HK-2 (cell line): ENCODE measurements at regions not wholly inside any gene's neighbourhood (a gene's known extent, or its start where the extent isn't known, plus 50 kb on each side); places are given as distances from the start of the nearest gene placed in this dataset.
A peak's percentile ranks its signal among the peaks of the same experiment; 100 is the strongest.
"Not testable (repeated sequence)": the region's sequence is repeated elsewhere in the genome, so short reads cannot be mapped to it uniquely, and the experiment has no call there.

Experiments
- DNase-seq: peaks from one replicate; pipeline ENCODE4 v3.0.0-alpha.2; 2018; ENCODE audit not compliant: unreplicated experiment

- DNase-seq, result no peak
These were observed 66.0 kb downstream of the KBTBD8 start for GRCh38 chr3:67064105-67064504.

- DNase-seq, result no peak
These were observed 69.1 kb downstream of the KBTBD8 start for GRCh38 chr3:67067251-67067650.

GRCh38 chr3:67072640-67073039, 74.5 kb downstream of the KBTBD8 start:
- DNase-seq, result not testable (repeated sequence)

- DNase-seq, result no peak
These were observed 75.7 kb downstream of the KBTBD8 start for GRCh38 chr3:67073812-67074211.

- no peak for DNase-seq
These were observed 77.2 kb downstream of the KBTBD8 start for GRCh38 chr3:67075295-67075694.

DNA sequence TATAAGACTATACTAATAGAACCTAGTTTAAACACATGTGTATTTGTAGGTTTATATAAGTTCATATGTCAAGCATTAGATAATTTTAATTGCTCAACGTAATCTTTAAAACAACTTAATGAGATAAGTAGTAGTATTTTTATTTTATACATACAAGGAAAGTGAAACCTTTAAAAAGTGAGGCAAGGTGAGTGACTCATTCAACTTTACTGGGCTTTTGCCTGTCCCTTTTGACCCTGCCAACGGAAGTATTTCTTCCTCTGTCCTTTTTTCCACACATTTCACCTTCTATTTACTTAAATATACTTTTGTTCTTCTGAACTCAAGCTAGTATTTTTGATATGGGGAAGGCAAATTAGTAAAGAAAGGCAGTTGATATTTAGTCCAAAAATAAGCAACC, 78.5 kb downstream of the KBTBD8 start:
- no peak for DNase-seq

- no peak for DNase-seq
These were observed 79.5 kb downstream of the KBTBD8 start for GRCh38 chr3:67077656-67078055.

DNA sequence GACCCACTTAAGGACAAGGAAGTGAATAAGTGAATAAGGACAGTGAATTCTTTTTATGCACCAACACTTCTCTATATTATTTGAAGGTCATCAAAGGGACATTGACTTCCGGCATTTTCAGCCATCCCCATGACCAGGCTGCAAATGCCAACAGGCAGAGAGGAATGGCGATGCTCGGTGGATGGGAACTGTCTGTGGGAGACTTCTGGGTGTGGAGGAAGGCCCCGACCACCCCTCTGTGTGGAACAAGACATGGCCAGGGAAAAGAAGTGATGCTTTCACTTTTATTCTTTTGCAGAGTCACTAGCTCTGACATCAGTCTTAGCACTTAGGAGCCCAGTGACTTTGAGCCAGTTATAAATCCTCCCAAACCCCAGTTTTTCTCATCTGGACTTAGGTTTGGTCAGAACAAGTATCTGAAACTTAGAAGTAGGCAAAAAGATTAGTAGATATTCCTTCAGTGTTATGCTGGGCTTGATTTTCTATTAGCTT, 84.5 kb downstream of the KBTBD8 start:
- no peak for DNase-seq

GRCh38 chr3:67083277-67083676, 85.2 kb downstream of the KBTBD8 start:
- peak; percentile 11 for DNase-seq

GRCh38 chr3:67087788-67088187, 89.7 kb downstream of the KBTBD8 start:
- no peak for DNase-seq

DNA sequence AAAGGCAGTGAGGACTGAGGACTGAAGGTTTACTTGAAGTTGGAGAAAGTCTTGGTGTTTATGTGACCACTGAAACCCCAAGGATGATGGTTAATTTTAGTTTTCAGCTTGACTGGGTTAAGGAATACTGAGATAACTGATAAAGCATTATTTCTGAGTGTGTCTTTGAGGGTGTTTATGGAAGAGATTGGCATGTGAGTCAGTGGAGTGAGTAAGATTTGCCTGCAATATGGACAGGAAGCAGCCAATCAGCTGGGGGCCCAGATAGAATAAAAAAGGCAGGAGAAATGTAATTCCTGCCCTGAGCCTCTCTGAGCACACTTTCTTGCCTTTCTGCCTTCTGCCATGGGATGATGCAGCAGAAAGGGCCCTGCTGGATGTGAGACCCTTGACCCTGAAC, 92.4 kb downstream of the KBTBD8 start:
- DNase-seq, result peak; percentile 3

DNA sequence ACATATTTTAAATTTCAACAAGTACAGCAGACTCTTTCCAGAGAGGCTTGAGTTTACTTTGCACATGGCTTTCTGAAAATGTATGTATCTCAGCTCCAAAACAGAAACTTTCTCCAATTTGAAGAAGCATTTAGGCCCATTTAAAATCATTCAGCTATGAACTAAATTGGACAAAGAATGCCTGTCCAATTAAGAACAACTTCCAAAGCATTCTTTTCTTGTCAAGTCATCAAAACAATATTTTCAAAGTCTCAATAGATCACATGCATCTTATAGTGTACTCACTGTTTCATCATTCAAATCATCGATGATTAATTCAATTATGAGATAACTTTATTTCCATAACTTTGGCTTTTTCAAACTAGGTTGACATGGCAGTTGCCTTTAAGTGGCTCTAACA, 95.2 kb downstream of the KBTBD8 start:
- no peak for DNase-seq

GRCh38 chr3:67094167-67094566, 96.1 kb downstream of the KBTBD8 start:
- no peak for DNase-seq

DNA sequence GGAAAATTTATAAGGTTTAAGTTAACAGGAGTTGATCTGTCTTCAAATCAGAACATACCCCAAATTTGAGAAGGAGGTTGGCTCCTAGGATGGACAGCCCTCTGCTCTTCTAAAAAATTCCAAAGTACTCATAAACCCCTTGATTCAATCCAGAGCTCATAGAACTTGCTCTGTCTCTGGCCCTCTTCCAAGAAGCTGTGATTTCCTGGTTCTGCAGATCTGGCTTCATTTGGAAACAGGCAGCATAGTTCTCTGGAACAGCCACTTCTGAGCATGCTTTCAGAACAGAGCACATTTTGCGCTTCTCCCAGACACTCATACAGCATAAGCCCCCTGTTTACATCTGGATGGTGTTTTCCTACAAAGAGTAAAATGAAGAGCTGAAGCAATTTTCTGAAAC, 96.7 kb downstream of the KBTBD8 start:
- DNase-seq, result no peak

DNA sequence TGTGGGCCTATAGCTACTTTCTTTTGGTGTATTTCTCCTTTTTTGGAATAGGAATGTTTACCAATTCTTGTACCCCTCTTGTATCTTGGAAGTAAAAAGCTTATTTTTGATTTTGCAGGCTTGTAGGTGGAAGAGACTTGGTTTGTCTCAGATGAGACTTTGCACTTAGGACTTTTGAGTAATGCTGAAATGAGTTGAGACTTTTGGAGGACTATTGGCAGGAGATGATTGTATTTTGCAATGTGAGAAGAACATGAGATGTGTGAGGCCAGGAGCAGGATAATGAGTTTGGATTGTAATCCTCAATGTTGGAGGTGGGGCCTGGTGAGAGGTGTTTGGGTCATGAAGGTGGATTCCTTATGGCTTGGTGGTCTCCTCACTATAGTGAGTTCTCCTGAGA, 106.3 kb downstream of the KBTBD8 start:
- no peak for DNase-seq

- no peak for DNase-seq
These were observed 108.8 kb downstream of the KBTBD8 start for GRCh38 chr3:67106874-67107273.

DNA sequence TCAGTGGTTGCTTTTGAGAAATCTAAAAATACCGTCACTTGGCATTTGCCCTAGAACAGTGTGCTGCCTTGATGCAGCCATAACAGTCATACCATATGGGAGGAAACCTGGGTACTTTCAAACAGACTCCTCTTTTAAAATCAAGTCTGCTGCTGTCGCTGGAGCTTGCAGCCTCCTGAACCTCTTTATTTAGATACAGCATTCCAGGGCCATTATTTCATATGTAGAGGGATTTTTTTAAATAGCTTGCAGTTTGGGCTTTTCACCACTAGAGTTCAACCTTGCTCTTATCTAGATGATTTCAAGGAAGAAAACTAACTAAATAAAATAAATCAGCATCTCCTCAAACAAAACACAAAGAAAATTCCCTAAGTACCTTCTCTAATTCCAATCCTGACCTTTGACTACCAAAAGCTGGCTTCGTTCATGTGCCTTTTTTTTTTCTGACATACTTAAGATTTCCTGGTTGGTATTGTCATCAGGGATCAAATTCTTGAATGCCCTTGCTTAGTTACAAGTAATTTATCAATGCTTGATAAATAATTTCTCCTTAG, 111.6 kb downstream of the KBTBD8 start:
- no peak for DNase-seq

- peak; percentile 78 for DNase-seq
These were observed 115.8 kb downstream of the KBTBD8 start for GRCh38 chr3:67113802-67114407.

DNA sequence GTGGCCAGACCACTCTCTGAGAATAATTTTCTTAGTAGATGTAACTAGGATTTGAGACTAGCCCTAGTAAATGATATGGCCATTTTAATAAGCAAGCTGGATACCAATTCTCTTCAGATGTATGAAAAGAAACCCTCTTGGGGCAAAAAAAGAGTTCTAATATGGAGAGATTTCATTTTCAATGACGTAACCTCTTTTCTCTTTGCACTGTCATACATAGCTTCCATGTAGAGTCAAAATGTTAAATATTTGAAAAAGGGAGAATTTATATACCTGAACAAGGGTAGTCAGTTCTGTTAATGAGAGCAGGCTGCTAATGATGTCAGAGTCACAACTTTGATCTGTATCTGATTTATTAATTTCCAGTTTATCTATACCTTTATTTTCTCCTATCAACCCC, 120.0 kb downstream of the KBTBD8 start:
- no peak for DNase-seq

DNA sequence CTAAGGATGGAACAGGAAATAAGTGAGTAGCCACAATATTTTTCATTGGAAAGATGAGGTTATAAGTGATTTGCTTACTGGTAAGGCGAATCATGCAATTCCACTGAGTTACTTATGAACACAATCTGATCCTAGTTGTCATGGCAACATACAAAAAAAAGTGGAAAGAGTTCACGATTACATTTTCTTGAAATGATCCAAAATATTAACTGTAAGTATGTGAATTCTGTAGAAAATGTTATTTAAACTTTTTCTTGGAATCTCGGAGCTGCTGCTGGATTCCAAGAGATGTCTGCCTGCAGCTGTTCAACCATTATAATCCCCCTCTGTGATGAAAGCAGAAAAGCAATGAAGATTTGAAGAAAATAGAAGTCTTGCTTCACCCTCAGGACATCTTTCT, 120.5 kb downstream of the KBTBD8 start:
- DNase-seq, result no peak

DNA sequence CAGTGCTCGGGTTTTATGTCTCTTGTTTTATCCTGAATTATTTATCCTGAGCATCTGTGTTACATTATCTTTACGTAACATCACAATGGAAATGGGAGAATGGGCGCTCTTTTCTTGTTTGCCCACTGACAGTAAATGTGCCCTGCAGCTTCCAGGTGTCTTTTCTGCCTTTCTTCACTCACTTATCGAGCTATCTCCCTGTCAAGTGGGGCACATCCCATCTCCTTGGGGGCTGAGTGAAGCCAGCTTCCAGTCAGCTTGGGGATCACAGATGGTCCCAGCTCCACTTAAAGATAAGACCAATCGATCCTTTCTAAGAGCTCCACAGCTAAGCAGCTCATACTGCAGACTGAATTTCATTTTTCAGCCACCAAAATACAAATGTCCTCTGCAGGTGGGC, 125.8 kb downstream of the KBTBD8 start:
- no peak for DNase-seq

DNA sequence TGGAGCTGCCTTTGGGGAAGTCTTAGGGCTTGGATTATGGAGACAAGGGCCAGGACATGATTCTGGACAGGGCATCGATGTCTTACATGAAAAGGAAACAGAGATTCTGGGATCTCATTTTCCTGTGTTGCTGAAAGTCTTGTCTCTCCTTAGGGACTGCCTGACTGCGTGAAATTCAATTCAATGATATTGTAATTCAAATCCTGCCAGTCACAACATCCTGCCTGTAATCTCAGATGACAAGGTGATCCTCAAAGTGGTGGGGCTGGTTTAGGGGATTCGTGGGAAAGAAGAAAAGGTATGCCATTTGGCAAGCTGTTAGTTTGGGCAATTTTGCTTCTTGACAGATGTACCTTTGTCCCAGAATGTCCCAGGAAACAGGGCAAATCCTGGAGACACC, 129.1 kb downstream of the KBTBD8 start:
- no peak for DNase-seq

DNA sequence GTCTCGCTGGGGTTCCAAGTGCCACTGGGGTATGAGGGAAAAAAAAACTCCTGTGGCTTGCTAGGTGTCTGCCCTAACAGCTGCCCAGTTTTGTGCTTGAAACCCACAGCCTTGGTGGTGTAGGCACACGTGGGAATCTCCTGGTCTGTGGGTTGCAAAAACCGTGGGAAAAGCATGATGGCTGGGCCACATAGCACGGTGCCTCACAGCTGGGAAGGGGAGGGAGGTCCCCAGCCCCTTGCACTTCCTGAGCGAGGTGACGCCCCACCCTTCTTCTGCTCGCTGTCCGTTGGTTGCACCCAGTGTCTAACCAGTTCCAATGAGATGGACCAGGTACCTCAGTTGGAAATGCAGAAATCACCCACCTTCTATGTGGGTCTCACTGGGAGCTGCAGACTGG, 144.3 kb downstream of the KBTBD8 start:
- DNase-seq, result no peak

DNA sequence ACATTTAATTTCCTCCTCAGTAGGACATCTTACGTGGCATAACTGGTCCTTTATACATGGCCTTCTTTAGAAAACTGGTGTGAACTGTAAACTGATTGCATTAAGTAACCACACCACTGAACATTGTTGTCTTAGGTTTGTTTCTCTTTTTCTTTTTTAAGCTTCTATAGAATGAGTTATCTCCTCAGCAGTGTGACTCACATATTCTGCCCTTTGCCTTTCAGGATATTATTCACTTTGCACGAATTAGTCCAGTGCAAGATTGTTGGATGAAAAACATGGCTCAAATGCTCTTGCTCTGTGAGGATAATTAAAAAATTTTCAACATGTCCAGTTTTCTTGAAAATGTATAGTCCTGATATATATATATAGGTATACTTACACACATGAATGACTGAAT, 147.6 kb downstream of the KBTBD8 start:
- no peak for DNase-seq
